Lower leg skin (tissue), 4 donors: ENCODE measurements at regions not wholly inside any gene's neighbourhood (a gene's known extent, or its start where the extent isn't known, plus 50 kb on each side); places are given as distances from the start of the nearest gene placed in this dataset.

Experiments used
- DNase-seq, 2 donors: peaks; one replicate each; pipeline ENCODE4 v3.0.0-alpha.2; 2019; ENCODE audit warnings: low spot score in 2 of 2
- H3K4me3 ChIP-seq: fragments of 200-600 bp; sonication (generic); 2 replicates; pipeline ENCODE4 v1.5.1; 2017; ENCODE audit warnings: mild to moderate bottlenecking, low read depth; ENCODE audit not compliant: poor library complexity, severe bottlenecking
- POLR2A ChIP-seq, 2 donors: fragments of 450-650 bp; IDR thresholded peaks; one replicate each; pipeline ENCODE4 v1.6.1; 2016 to 2017; ENCODE audit warnings: antibody characterized with exemption in 2 of 2, mild to moderate bottlenecking in 1 of 2, moderate library complexity in 1 of 2
- WGBS, 2 donors: methylation state at CpG; one replicate each; pipeline ENCODE4 v1.1.5; 2018; 5-methylcytosine and 5-hydroxymethylcytosine counted together
- intact Hi-C: fragments of 100-400 bp; cut with DNase I; formaldehyde crosslinking; loops from one replicate; pipeline ENCODE4 v1.15.0; 2023; ENCODE audit warnings: low total_unique reads
- TF ChIP-seq, protein P1 (sequence below), 3 donors: fragments of 450-650 bp; IDR thresholded peaks; one replicate each; pipeline ENCODE4 v1.5.1; 2016; ENCODE audit warnings: antibody characterized with exemption in 3 of 3, mild to moderate bottlenecking in 3 of 3, moderate library complexity in 2 of 3

DNA sequence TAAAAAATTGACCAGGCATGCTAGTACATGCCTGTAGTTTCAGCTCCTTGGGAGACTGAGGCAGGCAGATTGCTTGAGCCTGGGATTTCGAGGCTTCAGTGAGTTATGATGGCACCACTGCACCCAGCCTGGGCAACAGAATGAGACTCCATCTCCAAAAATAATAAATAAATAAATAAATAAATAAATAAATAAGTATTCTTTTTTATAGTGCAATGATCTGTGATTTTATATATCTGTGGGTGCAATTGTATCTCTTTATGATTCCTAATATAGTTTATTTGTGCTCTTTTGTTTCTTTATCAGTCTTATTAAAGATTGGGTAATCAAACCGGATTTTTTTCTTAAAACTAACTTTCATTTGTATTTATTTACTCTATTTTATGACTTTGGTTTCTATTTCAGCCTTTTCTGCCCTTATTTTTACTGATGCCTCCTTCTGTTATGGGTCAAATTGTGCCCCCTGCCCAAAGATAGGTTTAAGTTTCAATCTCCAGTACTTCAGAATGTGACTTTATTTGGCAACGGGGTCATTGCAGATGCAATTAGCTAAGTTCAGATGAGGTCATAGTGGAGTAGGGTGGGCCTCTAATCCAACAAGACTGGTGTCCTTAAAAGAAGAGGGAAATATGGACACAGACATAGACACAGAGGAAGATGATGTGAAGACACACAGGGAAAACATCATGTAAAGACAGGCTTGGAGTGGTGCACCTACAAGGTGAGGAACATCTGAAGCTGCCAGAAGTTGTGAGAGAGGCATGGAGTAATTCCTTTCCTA lies 74.9 kb upstream of the CDC42BPA start:
- no peak for DNase-seq
- 33 to 69% methylated on average over 3 of the region's 3 CpGs for WGBS, 2 donors
- TF ChIP-seq, protein P1, sequence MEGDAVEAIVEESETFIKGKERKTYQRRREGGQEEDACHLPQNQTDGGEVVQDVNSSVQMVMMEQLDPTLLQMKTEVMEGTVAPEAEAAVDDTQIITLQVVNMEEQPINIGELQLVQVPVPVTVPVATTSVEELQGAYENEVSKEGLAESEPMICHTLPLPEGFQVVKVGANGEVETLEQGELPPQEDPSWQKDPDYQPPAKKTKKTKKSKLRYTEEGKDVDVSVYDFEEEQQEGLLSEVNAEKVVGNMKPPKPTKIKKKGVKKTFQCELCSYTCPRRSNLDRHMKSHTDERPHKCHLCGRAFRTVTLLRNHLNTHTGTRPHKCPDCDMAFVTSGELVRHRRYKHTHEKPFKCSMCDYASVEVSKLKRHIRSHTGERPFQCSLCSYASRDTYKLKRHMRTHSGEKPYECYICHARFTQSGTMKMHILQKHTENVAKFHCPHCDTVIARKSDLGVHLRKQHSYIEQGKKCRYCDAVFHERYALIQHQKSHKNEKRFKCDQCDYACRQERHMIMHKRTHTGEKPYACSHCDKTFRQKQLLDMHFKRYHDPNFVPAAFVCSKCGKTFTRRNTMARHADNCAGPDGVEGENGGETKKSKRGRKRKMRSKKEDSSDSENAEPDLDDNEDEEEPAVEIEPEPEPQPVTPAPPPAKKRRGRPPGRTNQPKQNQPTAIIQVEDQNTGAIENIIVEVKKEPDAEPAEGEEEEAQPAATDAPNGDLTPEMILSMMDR (IDR thresholded peaks at IDR 0.05), result no peak
- TF ChIP-seq POLR2A (IDR thresholded peaks at IDR 0.05), result no peak
- no peak overlapping the region for H3K4me3 ChIP-seq
- intact Hi-C loops, result no loop called here

DNA sequence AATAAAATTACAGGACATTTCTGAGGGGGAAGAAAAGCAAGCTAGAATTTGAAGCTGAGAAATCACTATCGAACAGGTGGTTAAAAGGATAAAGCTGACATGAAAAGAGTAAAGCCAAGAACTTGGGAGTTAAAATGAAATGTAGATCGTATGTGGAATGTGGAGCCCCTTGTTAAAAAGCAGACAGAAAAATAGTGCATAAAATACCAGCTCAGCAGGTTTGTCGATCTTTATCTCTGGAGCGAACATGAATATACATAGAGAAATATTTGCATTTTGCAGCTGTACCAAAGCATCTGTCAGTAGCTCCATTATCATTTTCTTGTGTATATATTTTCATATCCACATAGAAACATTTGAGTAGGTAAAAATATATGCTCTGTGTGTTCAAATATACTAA lies 73.6 kb upstream of the CDC42BPA start:
- TF ChIP-seq, protein P1 (IDR thresholded peaks at IDR 0.05), result no peak
- TF ChIP-seq POLR2A (IDR thresholded peaks at IDR 0.05), result no peak
- no peak for DNase-seq
- no peak overlapping the region for H3K4me3 ChIP-seq
- intact Hi-C loops, result no loop called here
- WGBS, 2 donors, result 37 to 53% methylated on average over 4 of the region's 4 CpGs

DNA sequence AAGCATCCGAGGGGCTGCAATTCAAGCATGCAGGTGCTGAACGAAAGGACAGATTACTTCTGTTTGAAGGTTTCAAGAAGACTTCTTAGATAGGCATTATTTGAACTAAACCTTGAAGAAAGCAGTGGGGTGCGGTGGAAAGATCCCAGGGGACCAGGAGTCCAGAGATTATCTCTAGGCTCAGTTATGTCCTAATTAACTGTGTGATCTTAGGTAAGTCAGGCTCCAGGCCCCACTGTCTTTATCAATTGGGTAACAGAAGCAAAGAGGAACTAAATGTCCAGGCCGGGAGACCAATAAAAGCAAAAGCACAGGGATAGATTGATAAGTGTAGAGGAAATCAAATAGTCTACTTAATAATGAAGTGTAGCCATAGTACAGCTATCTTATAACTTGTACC lies 72.9 kb upstream of the CDC42BPA start:
- TF ChIP-seq POLR2A (IDR thresholded peaks at IDR 0.05), result no peak
- TF ChIP-seq, protein P1 (IDR thresholded peaks at IDR 0.05), result no peak
- 91 to 92% methylated on average over 4 of the region's 4 CpGs for WGBS, 2 donors
- no peak for DNase-seq
- no peak overlapping the region for H3K4me3 ChIP-seq
- intact Hi-C loops, result no loop called here

DNA sequence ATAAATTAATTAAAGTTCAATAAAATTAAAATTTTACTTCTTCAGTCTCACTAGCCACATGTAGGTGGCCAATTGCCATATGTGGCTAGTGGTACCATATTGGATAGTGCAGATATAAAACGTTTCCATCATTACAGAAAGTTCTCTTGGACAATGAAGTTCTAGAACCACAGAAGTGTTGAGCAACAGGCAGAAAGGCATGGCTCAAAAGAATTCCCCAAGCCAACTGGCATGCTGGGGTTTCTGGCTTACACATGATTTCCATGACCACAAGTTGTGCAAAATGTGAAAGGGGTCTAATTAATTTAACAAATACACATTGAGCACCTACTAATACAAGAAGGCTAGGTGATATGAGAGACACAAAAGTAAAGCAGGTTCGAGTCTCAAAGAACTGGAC lies 72.2 kb upstream of the CDC42BPA start:
- H3K4me3 ChIP-seq, result no peak overlapping the region
- DNase-seq, result no peak
- TF ChIP-seq POLR2A (IDR thresholded peaks at IDR 0.05), result no peak
- TF ChIP-seq, protein P1 (IDR thresholded peaks at IDR 0.05), result no peak
- intact Hi-C loops, result no loop called here
- WGBS, 2 donors, result 72 to 79% methylated on average over 2 of the region's 2 CpGs

DNA sequence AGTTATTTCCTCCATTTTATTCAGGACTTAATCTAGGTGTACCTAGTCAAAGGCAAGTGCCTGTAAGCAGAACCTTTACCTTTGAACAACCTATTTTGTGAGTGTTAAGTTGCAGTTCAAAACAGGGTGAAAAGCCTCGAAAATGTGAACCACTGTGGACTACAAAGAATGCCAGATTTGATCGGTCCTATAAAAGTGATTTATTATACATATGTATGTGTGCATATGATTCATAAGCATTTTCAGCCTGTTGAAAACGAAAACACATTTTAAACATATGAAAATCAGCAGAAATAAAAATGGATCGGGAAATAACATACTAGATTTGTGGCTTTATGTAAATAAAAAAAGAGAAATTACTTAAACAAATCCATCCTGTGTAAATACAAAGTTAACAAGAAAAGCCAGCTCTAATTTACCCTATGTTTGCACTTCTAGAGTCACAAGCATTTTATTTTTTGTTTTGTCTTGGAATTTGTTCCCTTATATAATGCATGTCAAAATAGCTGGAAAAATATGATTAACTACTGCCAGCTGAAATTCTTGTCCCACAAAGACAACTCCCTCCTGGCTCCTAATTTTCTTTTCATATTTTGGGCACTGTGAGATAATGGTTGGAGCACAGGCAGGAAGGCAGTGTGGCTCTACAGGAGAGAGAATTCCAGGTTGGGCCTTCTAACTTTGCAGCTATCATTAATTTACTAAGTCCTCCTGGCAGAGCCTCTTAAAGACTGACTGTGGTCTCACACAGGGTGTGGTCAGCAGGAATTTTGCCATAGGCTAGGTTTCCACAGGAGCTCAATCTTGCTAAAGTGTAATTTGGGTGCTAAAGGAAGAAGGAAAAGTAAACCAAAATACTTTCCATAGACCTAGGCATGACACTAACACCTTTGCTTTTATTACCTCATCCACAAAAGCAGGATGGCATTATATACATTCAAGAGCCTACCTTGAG lies 70.2 kb upstream of the CDC42BPA start:
- H3K4me3 ChIP-seq, result no peak overlapping the region
- 43 to 57% methylated on average over 4 of the region's 4 CpGs for WGBS, 2 donors
- TF ChIP-seq, protein P1 (IDR thresholded peaks at IDR 0.05), result no peak
- TF ChIP-seq POLR2A (IDR thresholded peaks at IDR 0.05), result no peak
- DNase-seq, result no peak
- intact Hi-C loops, result no loop called here
